HG02759 (cell line): ENCODE measurements at regions not wholly inside any gene's neighbourhood (a gene's known extent, or its start where the extent isn't known, plus 50 kb on each side); places are given as distances from the start of the nearest gene placed in this dataset.

Experiments
- ATAC-seq: cut with Tn5 transposase; IDR thresholded peaks from one replicate; pipeline ENCODE4 v1.9.1; 2021; ENCODE audit warnings: mild to moderate bottlenecking, moderate library complexity; ENCODE audit not compliant: unreplicated experiment

DNA sequence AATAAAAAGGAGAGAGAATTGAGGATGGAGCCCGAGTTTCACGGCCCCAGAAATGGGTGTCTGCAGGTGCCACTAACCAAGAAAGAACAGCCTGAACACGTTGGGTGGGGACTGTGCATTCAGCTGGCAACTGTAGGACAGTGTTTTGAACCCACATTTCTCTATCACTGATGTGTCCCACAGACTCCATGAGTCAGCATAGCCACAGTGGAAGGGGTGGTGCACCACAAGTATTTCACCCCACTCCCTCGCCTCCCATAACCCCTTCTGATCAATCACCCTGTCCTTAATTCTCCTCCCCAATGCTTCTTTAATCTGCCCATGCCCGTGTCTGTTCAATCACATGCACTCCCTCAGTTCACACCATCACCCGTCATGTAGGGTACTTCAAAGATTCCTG is 291.5 kb downstream of the ZNF516 start:
- no peak for ATAC-seq

DNA sequence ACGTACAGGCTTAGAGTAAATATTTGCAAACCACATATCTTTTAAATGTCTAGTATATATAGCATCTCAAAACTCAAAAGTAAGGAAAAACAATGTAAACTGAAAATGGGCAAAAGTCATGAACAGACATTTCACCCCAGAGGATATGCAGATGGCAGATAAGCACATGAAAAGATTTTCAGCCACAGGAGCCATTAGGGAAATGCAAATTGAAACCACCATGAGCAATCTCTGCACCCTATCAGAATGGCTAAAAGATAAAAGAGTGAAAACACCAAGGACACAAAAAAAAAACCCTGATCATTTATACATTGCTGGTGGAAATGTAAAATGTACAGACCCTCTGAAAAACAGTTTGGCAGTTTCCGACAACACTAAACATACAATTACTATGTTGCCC is 292.7 kb downstream of the ZNF516 start:
- no peak for ATAC-seq

DNA sequence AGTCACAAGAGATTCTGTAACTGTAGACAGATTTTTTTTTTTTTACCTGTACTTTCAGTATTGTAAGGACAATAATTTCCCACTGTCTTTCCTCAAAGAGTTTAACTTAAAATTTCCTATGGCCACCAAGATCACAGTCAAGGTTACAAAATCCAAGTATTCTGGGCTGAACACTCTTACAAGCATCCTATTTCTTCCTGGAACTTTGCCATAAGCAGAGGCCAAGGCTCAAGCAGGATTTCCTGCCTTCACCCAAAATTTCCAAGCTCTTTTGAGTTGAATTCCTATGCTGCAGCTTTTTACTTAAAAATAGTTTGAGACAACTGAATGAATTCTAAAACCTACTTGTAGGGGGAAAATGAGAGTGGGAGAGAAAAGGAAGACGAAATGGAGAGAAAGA is 299.4 kb downstream of the ZNF516 start:
- ATAC-seq, result no peak

DNA sequence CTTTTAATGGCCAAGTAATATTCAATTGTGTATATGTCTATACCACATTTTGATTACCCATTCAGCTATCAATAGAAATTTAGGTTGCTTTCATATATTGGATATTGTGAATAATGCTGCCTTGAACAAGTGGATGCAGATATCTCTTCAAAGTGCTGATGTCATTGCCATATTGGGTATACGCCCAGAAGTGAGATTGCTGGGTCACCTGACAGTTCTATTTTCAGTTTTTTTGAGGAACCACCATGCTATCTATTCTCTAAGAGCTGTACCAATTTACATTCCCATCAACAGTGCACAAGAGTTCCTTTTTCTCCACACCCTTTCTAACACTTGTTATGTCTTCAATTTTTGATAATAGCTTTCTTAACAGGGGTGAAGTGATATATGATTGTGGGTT is 306.9 kb downstream of the ZNF516 start:
- ATAC-seq, result no peak

DNA sequence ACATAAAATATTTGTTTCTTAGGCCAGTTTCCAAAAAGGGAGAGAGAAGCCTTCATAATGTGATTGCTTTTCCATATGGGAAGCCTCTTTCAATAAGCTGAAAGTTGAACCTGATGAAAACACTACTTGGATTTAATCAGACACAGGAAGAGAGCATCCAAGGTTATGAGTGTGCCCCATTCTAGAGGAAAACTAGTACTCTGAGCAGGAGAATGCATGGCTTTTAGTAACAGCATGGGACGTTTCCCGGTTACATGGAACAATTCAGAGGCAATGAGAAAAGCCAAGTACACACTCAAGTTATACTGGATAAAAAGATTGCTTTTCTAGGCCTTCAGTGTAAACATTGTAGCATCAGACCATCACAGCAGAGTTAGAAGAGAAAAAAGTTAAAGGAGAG is 315.8 kb downstream of the ZNF516 start:
- no peak for ATAC-seq

DNA sequence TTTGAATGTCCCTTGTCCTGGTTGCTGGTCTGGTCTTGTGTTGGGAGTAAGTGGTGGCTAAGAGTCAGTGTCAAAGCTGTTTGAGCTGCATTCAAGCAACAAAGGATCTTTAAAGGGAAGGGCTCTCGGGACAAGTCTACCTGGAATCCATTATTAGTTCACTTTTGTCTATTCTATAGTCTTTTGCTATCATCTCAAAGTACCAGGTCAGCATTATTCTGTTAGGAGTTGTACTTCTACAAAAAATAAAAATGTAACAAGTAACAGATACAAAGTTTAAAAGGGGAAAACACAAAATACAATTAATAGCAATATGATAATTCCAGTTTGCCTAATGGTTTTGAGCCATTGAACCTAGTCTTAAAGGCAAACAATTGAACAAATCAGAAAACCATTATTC is 317.9 kb downstream of the ZNF516 start:
- ATAC-seq, result no peak

DNA sequence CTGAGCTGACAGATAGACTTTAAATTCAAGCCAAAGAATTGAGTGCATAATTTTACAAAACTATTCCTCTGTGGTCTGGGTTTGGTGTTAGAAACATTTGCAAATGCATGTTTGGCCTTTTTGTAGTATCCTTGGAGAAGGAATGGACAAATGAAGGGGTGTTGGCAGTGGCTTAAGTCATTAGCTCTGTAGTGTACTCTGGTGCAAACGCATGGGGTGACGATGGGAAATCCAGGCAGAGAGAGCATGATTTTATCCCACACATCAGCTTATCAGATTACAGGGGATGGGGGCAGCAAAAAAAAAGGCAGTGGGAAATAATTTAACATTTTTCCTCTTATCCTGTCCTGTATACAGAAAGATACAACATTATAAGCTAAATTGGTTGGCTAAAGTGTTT is 320.6 kb downstream of the ZNF516 start:
- ATAC-seq, result no peak

DNA sequence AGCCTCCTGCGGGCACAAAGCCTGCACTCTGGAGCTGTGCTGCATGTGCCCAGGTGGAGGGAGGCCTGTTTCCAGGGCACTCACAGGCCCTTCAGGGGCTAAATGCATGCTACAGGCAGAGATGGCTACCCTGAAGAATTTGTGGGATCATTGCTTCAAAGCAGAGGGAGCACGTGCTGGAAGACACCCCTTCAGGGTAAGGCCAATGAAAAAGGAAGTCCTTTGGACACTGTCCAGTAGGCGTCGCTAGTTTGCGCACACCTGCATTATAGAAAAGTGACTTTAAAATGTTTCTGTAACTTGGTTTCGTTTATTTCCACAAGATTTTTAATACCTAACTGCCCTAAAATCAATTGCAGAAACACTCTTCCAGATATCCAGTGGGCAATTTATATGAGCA is 325.3 kb downstream of the ZNF516 start:
- ATAC-seq, result no peak

DNA sequence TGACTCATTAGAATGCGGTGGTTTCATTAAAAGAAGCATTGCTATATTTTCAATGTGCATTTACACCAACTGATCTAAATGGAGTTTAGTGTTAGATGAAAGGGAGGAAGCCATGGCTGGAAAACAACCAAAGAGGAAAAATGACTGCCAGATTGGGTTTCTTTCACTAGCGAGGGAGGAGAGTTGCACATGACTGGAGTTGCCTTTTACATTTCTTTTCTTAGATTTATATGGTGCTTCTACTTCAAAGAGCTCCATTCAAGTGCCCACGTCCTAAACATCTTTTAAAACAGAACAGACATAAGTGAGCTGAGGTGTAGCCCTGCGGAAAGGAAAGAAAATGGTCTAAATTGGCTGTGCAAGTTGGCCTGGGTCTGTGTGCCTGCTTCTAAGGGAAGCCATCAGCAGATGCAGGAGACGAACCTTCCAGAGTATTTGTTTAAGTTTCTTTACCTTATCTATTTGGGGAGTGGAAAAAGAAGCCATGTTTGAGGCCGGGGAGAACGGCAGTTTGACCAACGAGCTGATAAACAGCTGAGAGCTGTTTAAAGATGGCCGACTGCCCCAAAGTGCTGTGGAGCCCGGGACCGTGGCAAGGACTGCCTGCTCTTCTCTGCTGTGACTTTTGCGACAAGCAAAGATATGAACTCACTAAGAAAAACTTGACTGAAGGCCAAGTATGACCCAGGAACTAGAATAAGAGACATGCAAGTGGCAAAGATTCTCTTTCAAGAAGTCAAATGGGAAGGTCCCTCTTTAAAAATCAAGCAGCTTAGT is 327.0 kb downstream of the ZNF516 start:
- ATAC-seq, result no peak

DNA sequence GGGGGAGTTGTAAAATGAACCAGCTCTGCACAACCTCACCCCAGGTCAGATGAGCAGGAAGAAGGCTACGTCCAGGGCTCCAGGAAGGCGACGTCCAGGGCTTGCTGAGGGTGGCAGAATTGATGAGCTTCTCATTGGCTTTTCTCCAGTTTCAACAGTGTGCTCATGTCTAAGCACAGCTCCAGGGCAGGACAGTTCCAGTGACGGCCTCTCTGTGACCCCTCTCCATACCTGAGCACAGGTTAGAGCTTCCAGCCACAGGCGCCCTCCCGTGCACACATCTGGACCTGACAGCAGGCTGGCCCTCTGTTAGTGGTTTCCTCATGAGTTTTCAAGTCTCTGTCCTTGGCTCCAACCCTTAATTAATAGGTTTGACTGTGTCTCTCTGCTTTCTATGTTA is 327.6 kb downstream of the ZNF516 start:
- no peak for ATAC-seq

DNA sequence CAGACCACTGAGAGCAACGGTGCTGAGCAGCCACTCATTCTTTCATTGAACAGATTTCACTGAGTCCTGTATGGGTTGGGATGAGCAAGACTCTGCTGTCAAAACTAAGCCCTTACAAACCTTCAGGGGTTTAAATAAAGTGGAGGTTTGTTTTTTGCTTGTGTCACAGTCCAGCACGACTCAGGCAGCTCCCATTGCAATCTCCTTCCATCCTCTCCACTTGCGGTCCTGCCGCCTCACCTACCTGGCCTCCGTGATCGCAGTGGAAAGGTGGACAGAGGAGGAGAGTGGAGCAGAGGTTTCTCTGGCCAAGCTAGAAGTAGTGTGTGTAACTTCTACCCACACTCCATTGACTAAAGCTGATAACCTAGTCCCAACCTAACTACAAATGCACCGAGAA is 332.2 kb downstream of the ZNF516 start:
- ATAC-seq, result no peak

DNA sequence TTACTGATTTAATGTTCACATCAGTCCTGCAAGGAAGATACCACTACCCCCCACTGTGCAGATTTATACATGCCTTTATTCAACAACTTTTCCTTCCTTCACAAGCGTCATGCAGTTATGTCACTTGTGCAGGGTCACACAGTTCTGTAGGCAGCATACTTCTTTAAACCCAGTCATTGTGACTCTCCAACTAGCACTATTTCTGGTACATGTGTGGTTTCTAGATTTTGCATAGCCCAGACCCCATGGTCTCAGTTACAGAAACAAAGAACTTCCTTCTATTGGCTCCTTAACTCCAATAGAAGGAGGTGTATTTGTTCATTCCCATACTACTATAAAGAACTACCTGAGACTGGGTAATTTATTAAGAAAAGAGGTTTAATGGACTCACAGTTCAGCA is 333.1 kb downstream of the ZNF516 start:
- ATAC-seq, result no peak

DNA sequence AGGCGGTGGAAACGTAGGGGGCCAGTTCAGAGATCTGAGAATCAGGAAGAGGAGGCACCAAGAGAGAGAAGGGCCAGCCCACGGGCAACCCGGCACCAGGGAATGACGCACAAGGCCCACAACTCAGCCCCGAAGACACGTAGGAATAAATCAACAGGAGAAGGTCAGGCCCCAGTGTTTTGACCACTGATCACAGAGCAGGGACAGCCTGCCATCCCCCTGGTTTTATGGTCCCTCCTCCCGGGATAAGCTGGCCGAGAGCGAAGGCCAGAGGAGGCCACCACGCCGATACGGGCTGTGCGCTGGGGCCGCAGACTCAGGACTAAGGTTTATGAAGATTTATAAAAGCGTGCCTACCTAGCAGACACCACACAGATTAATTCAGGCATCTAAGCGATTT is 341.4 kb downstream of the ZNF516 start:
- no peak for ATAC-seq

DNA sequence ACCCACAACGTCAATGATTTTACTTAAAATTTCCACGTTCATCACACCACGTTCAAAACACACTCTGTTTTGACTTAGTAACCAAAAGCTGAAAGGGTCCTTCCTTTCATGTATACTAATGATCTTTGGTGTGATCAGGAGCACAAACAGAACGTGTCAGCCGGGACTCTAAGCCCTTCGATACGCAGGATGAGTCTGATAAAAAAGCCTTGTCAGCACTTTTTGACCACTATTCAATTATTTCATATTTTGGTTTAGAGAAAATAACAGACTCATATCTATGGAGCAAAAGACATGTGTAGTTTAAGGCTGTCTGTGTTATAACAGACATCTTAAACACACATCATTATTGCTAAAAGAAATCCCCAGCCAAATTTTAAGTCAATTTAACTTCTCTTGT is 345.3 kb downstream of the ZNF516 start:
- no peak for ATAC-seq

DNA sequence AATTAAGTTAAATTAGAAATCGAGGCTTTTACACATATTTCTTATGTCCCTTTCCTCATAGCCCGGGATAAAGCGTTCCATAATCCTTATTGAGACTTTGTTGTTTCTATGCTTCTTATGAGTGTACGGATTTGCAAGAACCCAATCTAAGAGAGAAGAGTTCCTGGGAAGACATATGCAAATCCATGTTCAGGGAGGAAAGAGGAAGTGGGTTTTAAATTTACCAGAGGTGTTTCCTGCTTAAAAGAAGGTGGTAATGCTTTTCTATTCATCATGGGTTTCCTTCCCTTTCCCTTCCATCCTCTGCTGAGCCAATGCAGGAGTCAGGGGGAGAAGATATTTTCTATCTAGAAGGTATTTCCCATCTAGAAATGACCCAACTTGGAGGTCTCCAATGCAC is 345.8 kb downstream of the ZNF516 start:
- no peak for ATAC-seq

DNA sequence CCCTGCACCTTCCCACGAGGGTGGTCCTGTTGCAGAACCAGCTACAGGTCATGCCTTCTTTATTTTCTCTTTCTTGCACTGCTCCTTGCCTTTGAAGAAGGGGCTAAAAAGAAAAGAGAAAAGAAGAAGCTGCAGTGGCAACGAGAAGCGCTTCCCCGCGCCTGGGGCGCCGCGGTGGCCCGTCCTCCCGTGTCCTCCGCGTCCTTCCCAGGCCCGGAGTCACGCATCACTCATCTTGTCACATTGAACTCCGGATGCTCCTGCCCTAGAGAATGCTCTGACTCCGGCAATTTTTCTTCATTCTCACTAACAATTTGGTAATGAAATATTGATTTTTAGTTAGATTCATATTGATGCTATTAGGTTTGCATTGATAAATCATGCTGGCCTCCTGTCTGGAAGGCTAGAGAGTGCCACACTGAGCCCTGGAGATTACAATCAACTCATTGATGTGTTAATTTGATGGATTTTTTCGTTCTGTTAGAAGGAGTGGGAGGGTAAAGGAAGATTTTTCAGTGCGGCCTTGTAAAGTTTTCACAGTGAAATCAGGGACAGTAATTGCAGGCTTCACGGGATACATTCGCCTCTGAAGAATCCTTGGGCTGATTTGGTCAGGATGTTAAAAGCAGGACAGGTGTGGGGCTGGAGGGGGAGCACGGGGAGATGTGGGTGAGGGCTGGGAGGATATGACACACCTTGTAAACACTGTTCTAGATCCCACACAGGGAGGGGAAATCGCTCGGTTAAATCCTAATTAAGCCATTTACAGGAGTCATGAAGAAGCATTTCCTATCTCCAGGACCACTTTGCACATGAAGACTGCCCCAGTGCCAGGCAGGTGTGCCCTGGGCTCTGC is 349.3 kb downstream of the ZNF516 start:
- ATAC-seq, result no peak

DNA sequence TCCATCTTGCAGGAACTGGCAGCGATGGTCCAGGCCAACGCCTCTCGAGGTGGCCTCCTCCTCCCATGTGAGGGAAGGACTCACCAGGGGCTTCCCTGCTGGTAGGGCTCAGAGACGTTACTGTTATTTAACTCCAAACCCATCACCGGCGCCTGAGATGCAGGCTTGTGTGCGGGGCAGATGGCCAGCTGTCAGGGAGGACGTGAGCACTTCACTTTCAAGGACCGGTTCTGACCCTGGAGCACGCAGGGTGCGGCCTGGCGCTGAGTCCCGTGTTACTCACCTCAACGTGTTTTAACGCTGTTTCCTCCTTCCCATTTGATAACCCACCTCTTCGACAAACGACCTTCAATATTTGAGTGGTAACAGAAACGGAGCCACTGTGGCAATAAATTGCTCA is 350.2 kb downstream of the ZNF516 start:
- ATAC-seq, result no peak

DNA sequence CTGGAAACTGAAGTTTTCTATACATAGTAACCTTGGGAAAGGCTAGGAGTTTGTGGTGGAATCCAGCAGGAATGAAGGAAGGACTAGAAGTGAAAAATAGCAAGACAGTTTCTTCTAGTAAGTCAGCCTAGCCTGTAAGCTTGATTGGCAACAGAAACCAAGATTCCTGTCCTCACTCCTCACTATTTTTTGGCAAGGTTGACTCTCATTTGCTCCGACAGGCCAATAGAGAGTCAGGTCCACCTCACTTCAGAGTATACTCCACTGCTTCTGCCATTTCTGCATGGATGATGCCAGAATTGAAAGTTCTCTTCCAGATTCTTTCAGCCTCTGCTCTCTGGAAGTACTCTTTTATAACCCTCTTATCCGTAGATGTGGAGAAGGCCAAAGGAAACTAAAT is 352.4 kb downstream of the ZNF516 start:
- no peak for ATAC-seq

DNA sequence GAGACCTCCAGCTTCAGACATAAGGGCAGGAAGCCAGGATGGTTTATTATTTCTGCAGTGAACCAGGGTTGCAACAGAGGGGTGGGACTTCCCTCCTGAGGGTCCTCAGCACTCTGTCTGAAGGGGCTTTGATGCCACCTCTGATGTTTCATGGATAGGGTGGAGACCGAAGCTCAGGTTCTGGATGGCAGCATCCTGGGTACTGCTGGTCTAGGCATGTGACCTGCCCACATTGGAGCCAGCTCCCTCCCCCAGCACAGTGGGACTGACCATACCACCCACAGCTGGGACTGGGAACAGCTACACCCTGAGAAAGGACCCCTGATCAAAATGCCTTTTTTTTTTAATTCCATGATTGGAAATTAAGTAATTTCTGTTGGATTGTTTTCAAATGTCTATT is 355.2 kb downstream of the ZNF516 start:
- no peak for ATAC-seq

DNA sequence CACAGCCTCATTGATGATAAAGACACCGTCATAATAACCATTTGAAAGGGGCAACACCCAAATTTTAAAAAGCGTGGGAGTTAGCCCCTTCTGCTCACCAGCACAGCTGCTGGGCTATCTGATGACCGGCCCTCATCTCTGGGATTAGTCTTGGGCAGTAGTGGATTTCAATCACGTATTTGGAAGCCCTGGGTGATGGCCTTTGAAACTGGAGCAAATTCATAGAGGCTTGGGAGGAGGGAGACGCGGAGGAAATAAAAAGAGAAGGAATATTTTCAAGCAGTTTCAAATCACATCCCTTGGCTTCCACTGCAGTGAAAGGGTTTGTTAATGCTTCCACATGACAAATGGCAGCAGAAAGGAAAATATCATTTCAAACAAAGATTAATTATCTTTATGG is 357.8 kb downstream of the ZNF516 start:
- no peak for ATAC-seq

DNA sequence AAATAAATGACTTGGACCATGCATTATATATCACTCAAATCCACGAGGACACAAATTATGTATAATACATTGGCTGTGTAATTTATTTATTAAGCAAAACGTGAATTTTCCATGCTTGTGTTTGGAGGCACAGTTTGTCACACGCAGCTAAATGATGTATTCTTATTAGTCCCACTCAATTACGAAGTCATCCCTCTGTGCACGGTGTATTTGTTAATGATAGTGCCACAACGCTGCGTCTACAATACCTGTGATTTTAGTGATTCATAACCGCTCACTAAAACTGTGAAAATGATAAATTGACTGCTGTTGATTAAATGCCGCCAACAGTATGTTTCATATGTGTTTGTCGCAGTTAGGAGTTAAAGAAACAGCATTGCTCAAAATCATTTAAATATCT is 358.3 kb downstream of the ZNF516 start:
- no peak for ATAC-seq

DNA sequence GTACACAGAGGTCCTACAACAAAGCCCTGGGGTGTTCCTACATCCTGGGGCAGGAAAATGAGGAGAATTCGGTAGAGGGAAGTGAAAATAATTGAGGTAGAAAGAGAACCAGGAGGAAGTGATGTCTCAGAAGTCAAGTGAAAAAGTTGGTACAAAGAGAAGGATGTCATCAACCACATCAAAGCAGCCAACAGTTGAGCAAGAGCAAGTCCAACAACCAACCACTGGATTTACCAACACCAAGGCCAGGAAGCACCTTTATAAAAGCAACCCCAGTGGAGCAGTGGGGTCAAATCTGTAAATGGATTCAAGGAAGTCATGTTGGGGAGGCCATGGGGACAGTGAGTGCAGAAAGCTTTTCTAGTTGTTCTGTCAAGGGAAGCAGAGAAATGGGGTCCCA is 360.4 kb downstream of the ZNF516 start:
- no peak for ATAC-seq
